Tibial nerve (tissue), 4 donors: ENCODE measurements at regions not wholly inside any gene's neighbourhood (a gene's known extent, or its start where the extent isn't known, plus 50 kb on each side); places are given as distances from the start of the nearest gene placed in this dataset.

Source experiments
- EP300 ChIP-seq, 2 donors: sonication (generic); formaldehyde crosslinking; IDR thresholded peaks; one replicate each; pipeline ENCODE4 v1.6.1; 2017; ENCODE audit warnings: antibody characterized with exemption in 2 of 2, mild to moderate bottlenecking in 1 of 2
- POLR2A ChIP-seq, 2 donors: fragments of 450-650 bp; IDR thresholded peaks; one replicate each; pipeline ENCODE4 v1.6.1; 2017; ENCODE audit warnings: antibody characterized with exemption in 2 of 2, mild to moderate bottlenecking in 2 of 2, moderate library complexity in 2 of 2
- TF ChIP-seq, protein P1 (sequence below), 5 experiments: fragments of 200-600 bp in 3 of 5; fragments of 450-650 bp in 2 of 5; sonication (generic) in 3 of 5; IDR thresholded peaks; one replicate each; pipeline ENCODE4 v1.5.1; 2016 to 2019; ENCODE audit warnings: antibody characterized with exemption in 5 of 5, mild to moderate bottlenecking in 3 of 5, moderate library complexity in 2 of 5

DNA sequence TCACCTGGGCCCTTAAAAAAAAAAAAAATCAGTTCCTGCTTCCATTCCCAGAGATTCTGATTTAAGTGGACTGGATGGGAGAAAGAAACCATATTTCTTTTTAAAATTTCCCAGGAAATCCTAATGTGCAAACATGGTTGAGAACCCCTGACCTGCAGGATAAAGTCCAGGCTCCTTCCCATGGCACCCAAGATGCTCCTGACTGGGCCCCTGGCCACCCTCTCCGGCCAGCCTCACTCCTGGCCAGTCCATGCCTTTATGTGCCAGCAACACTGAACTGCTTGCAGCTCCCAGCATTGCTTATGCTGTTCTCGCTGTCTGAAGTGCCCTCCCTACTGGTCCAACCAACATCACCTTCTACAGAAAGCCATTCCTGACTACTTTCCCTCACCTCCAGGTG lies 93.9 kb downstream of the TEX35 start:
- TF ChIP-seq, protein P1, sequence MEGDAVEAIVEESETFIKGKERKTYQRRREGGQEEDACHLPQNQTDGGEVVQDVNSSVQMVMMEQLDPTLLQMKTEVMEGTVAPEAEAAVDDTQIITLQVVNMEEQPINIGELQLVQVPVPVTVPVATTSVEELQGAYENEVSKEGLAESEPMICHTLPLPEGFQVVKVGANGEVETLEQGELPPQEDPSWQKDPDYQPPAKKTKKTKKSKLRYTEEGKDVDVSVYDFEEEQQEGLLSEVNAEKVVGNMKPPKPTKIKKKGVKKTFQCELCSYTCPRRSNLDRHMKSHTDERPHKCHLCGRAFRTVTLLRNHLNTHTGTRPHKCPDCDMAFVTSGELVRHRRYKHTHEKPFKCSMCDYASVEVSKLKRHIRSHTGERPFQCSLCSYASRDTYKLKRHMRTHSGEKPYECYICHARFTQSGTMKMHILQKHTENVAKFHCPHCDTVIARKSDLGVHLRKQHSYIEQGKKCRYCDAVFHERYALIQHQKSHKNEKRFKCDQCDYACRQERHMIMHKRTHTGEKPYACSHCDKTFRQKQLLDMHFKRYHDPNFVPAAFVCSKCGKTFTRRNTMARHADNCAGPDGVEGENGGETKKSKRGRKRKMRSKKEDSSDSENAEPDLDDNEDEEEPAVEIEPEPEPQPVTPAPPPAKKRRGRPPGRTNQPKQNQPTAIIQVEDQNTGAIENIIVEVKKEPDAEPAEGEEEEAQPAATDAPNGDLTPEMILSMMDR (IDR thresholded peaks at IDR 0.05) = no peak
- TF ChIP-seq POLR2A (IDR thresholded peaks at IDR 0.05) = no peak
- TF ChIP-seq EP300 (IDR thresholded peaks at IDR 0.05) = no peak
